WTC11 (cell line): ENCODE measurements at regions not wholly inside any gene's neighbourhood (a gene's known extent, or its start where the extent isn't known, plus 50 kb on each side); places are given as distances from the start of the nearest gene placed in this dataset.

Experiments
- ATAC-seq: fragments of 200-7000 bp; cut with Tn5 transposase; 2 replicates; pipeline ENCODE4 v1.10.0; 2021; ENCODE audit warnings: mild to moderate bottlenecking, moderate library complexity
- CTCF ChIA-PET: fragments of 300-600 bp; sonication (Branson Sonifier 250); formaldehyde crosslinking; loops from one replicate; lab custom pipeline; 2021; ENCODE audit warnings: antibody characterized with exemption; lab: Charles Lee
- POLR2A ChIA-PET: fragments of 350-600 bp; sonication (Branson Sonifier 250); formaldehyde crosslinking; loops from one replicate; lab custom pipeline; 2021; ENCODE audit warnings: antibody characterized with exemption; lab: Charles Lee
- DNase-seq: peaks from one replicate; pipeline ENCODE4 v3.0.0; 2021; ENCODE audit warnings: low spot score
- H3K27ac Mint-ChIP-seq: 2 replicates; pipeline ENCODE4 v1.8.0; 2021; ENCODE audit warnings: mixed read lengths
- H3K27me3 Mint-ChIP-seq: 2 replicates; pipeline ENCODE4 v1.8.0; 2021; ENCODE audit warnings: low read depth, mild to moderate bottlenecking, moderate library complexity, mixed read lengths
- H3K36me3 Mint-ChIP-seq: 2 replicates; pipeline ENCODE4 v1.8.0; 2021; ENCODE audit warnings: mixed read lengths
- H3K4me1 Mint-ChIP-seq: 2 replicates; pipeline ENCODE4 v1.8.0; 2022; ENCODE audit warnings: mixed read lengths
- H3K4me3 Mint-ChIP-seq: 2 replicates; pipeline ENCODE4 v1.8.0; 2021; ENCODE audit warnings: mild to moderate bottlenecking, moderate library complexity, mixed read lengths
- H3K9me3 Mint-ChIP-seq: 2 replicates; pipeline ENCODE4 v1.8.0; 2021; ENCODE audit warnings: mixed read lengths
- CREM ChIP-seq: sonication (generic); formaldehyde crosslinking; IDR thresholded peaks from 2 replicates; pipeline ENCODE4 v1.8.1; 2022; ENCODE audit warnings: mild to moderate bottlenecking, missing genetic modification reagents, moderate library complexity
- E2F4 ChIP-seq: sonication (generic); formaldehyde crosslinking; IDR thresholded peaks from 2 replicates; pipeline ENCODE4 v1.8.1; 2022; ENCODE audit warnings: low read depth, mild to moderate bottlenecking, moderate library complexity, missing genetic modification reagents, borderline replicate concordance
- GABPB1 ChIP-seq: sonication (generic); formaldehyde crosslinking; IDR thresholded peaks from 2 replicates; pipeline ENCODE4 v1.8.1; 2023; ENCODE audit warnings: mild to moderate bottlenecking, missing genetic modification reagents
- GRHL2 ChIP-seq: fragments of 250-450 bp; sonication (Bioruptor Pico); IDR thresholded peaks from 2 replicates; pipeline ENCODE4 v1.8.0; 2022; ENCODE audit warnings: mild to moderate bottlenecking, moderate library complexity; ENCODE audit not compliant: insufficient replicate concordance, severe bottlenecking
- GTF2I ChIP-seq: fragments of 250-450 bp; sonication (Bioruptor Pico); conservative IDR thresholded peaks from 2 replicates; pipeline ENCODE4 v1.4.0; 2021; ENCODE audit warnings: mild to moderate bottlenecking
- JUN ChIP-seq: sonication (generic); formaldehyde crosslinking; IDR thresholded peaks from 2 replicates; pipeline ENCODE4 v1.8.0; 2023; ENCODE audit warnings: mild to moderate bottlenecking, missing genetic modification reagents
- KAT7 ChIP-seq: sonication (generic); formaldehyde crosslinking; IDR thresholded peaks from 2 replicates; pipeline ENCODE4 v1.8.1; 2023; ENCODE audit warnings: missing genetic modification reagents, mild to moderate bottlenecking, borderline replicate concordance
- MXD4 ChIP-seq: fragments of 250-450 bp; sonication (Bioruptor Pico); IDR thresholded peaks from 2 replicates; pipeline ENCODE4 v1.8.0; 2021; ENCODE audit warnings: mild to moderate bottlenecking, moderate library complexity, borderline replicate concordance
- MYBL2 ChIP-seq: sonication (generic); formaldehyde crosslinking; IDR thresholded peaks from 2 replicates; pipeline ENCODE4 v1.8.1; 2023; ENCODE audit warnings: mild to moderate bottlenecking, moderate library complexity, missing genetic modification reagents
- OVOL2 ChIP-seq: fragments of 250-450 bp; sonication (Bioruptor Pico); IDR thresholded peaks from 2 replicates; pipeline ENCODE4 v1.9.0; 2021; ENCODE audit warnings: mild to moderate bottlenecking, borderline replicate concordance
- ZMAT4 ChIP-seq: fragments of 250-450 bp; sonication (Bioruptor Pico); IDR thresholded peaks from 2 replicates; pipeline ENCODE4 v1.9.0; 2021; ENCODE audit warnings: mild to moderate bottlenecking
- ZNF121 ChIP-seq: sonication (generic); formaldehyde crosslinking; IDR thresholded peaks from 2 replicates; pipeline ENCODE4 v1.8.0; 2023; ENCODE audit warnings: missing genetic modification reagents
- ZNF138 ChIP-seq: sonication (generic); formaldehyde crosslinking; conservative IDR thresholded peaks from 2 replicates; pipeline ENCODE4 v1.8.1; 2022; ENCODE audit warnings: mild to moderate bottlenecking, moderate library complexity, missing genetic modification reagents
- ZNF219 ChIP-seq: sonication (generic); formaldehyde crosslinking; IDR thresholded peaks from 2 replicates; pipeline ENCODE4 v1.8.0; 2023; ENCODE audit warnings: missing genetic modification reagents, mild to moderate bottlenecking, borderline replicate concordance
- ZNF263 ChIP-seq: sonication (generic); formaldehyde crosslinking; IDR thresholded peaks from 2 replicates; pipeline ENCODE4 v1.8.1; 2022; ENCODE audit warnings: low read depth, mild to moderate bottlenecking, moderate library complexity, missing genetic modification reagents
- ZNF396 ChIP-seq: fragments of 250-450 bp; sonication (Bioruptor Pico); IDR thresholded peaks from 2 replicates; pipeline ENCODE4 v1.8.0; 2021; ENCODE audit warnings: mild to moderate bottlenecking, moderate library complexity, borderline replicate concordance
- ZNF425 ChIP-seq: fragments of 250-450 bp; sonication (Bioruptor Pico); conservative IDR thresholded peaks from 2 replicates; pipeline ENCODE4 v1.9.0; 2021; ENCODE audit warnings: mild to moderate bottlenecking
- ZNF532 ChIP-seq: fragments of 250-450 bp; sonication (Bioruptor Pico); IDR thresholded peaks from 2 replicates; pipeline ENCODE4 v1.9.0; 2021; ENCODE audit warnings: mild to moderate bottlenecking, borderline replicate concordance
- ZSCAN18 ChIP-seq: fragments of 250-450 bp; sonication (Bioruptor Pico); IDR thresholded peaks from 2 replicates; pipeline ENCODE4 v2.1.2; 2022; ENCODE audit warnings: mild to moderate bottlenecking, moderate library complexity

GRCh38 chr5:40160435-40160834, 519.3 kb upstream of the PTGER4 start:
- CTCF ChIA-PET = no interaction called here

More at GRCh38 chr5:40160435-40160834, 519.3 kb upstream of the PTGER4 start:
- Mint-ChIP-seq H3K9me3 (peaks cover 18% of the 10 kb centered on the region), H3K4me3 (no peak overlapping the region), H3K36me3 (no peaks in the 10 kb centered on the region), H3K27ac (no peak overlapping the region), H3K4me1 (no peaks in the 10 kb centered on the region), H3K27me3 (no peaks in the 10 kb centered on the region)
- no peak for TF ChIP-seq ZNF532
- no peak for TF ChIP-seq GRHL2 (CRISPR knock-in tag)
- TF ChIP-seq ZNF425 (CRISPR knock-in tag) = no peak
- no peak for TF ChIP-seq CREM
- TF ChIP-seq GABPB1 (CRISPR knock-in tag) = no peak
- no peak for TF ChIP-seq ZNF121 (CRISPR knock-in tag)
- TF ChIP-seq JUN (CRISPR knock-in tag) = no peak
- TF ChIP-seq MYBL2 = no peak
- no peak for TF ChIP-seq ZNF138
- no peak for TF ChIP-seq ZSCAN18 (CRISPR knock-in tag)
- no peak for TF ChIP-seq MXD4 (CRISPR knock-in tag)
- no peak for TF ChIP-seq GTF2I (CRISPR knock-in tag)
- no peak for TF ChIP-seq KAT7
- TF ChIP-seq OVOL2 (CRISPR knock-in tag) = no peak
- no peak for TF ChIP-seq ZNF263 (CRISPR knock-in tag)
- no peak for TF ChIP-seq ZMAT4 (CRISPR knock-in tag)
- TF ChIP-seq ZNF219 = no peak
- no peak for TF ChIP-seq ZNF396 (CRISPR knock-in tag)
- TF ChIP-seq E2F4 (CRISPR knock-in tag) = no peak
- no peak for DNase-seq
- POLR2A ChIA-PET = no interaction called here
- no peak for ATAC-seq
